ENCODE measurements at regions not wholly inside any gene's neighbourhood (a gene's known extent, or its start where the extent isn't known, plus 50 kb on each side); places are given as distances from the start of the nearest gene placed in this dataset.

DNA sequence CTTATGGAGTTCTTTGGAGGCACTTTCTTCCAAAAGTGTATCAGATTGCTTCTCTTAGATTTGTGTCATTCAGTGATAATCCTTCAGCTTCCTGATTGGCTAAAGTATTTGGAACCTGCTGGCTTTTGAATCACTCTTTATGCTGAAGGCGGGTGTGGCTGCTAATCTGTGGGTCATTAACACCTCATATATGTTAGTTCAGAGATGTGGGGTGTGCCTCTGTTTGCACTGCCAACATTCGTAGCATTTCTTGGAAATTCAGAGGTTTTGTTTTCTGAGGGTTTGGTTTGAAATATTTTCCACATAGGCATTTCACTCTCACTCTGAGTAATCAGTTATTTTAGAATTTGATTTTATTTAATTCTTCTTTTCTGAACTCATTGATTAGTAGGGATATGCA is 1604.4 kb upstream of the ACVR2A start:
- DNase-seq, result peak; percentile 8 to 60

GRCh38 chr2:146239392-146240135 is 1605.3 kb upstream of the ACVR2A start:
- DNase-seq, result no peak

- DNase-seq, result no peak
These were observed 1606.4 kb upstream of the ACVR2A start for GRCh38 chr2:146238254-146238966.

GRCh38 chr2:146235158-146235557 is 1609.7 kb upstream of the ACVR2A start:
- no peak for DNase-seq

GRCh38 chr2:146229508-146230155 is 1615.2 kb upstream of the ACVR2A start:
- DNase-seq, result no peak

- no peak for DNase-seq
These were observed 1616.3 kb upstream of the ACVR2A start for GRCh38 chr2:146228466-146229058.

DNA sequence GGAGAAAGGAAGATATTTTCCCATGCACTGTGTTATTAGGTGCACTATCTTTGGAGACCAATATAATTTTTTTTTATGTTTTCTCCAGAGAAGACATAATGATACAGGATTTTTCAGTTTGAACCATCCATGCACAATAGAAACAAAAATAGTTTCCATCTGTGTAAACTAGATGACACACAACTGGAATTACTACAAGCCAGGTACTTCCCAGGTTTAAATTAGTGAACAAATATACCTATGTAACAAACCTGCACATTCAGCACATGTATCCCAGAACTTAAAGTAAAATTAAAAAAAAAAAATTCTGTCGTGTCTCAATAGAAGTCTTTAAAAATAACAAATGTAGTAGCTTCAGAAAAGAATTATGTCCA is 1616.8 kb upstream of the ACVR2A start:
- DNase-seq, result no peak

DNA sequence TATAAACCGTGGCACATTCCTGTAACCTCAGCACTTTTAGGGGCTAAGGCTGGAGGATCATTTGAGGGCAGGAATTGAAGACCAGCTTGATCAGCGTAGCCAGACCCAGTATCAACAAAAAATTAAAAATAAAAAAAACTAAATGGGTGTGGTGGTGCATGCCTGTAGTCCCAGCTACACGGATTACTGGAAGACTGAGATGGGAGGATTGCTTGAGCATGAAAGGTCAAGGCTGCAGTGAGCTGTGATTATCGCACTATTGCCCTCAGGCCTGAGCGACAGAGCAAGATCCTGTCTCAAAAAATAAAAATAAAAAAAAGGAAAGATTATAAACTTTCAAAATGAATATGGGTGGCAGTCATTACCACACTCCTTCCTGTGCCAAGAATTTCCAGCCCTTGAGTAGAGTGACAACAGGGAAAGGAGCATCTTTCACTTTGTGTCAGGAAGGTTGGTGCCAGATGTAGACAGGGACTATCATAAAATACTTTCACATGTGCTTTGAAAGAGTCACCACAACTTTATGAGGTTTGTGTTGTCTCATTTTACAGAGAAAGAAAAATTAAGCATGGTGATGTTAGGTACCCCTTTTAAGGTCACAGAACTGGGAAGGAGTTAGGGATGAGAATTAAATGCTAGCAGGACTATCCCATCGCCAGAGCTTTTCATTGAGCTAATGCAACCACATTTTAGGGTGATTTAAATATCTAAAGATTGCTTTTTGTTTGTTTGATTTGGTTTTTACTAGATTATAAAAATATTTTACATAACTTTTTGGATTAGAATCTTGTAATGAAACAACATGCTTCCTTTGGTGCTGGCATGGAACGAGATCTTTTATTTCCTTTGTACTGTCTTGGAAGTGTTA is 1617.4 kb upstream of the ACVR2A start:
- no peak for DNase-seq

DNA sequence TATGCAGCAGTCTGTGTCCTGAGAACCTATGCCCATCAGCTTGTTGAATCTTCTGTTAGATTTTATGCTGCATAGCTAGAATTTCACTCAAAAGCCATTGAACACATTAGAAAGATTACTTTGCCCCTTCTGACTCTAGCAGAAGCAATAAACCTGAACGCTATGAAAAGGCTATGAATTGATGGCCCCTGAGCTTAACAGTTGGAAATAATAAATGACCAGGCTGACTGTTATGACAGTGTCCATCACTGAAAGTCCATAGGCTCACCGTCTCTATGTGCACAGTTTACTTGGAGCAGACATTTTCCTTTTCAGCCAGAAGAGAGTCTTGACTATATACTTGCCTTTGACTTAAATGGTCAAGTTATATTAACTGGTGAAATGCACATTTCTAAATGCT is 1618.8 kb upstream of the ACVR2A start:
- no peak for DNase-seq

DNA sequence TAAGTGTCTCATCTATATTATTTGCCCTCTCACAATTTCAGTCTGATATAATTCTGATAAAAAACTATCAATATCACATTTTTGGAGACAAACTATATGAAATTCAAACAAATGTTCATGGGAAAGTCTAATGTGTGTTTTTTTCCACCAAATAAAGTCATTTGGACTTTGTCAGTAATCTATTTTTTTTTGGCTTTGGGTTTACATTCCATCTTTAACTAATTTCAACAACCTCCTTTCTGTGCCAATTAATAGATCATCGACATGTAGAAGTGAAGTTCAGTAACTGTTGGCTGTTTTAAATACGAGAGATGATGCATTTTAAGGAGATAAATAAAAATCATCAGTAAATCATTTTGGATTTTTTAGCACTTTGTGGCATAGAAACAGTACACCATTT is 1623.0 kb upstream of the ACVR2A start:
- DNase-seq, result no peak

DNA sequence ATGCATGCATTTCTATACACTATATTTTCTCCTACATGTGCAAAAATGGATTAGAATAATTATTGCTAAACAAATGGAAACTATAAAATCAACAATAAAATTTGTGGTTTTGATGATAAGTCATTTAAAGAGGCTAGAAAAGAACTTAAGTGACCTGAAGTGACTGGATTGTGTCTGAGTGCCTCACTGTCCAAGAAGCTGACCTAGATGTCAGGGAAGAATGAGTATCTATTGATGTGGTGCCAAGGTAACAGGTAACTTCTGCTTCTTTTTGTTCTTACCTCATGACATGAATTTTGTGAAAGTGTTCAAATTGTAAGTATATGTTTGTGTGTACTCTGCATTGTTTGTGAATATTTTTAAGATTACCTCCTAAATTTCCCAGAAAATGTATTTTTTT is 1623.9 kb upstream of the ACVR2A start:
- DNase-seq, result no peak

GRCh38 chr2:146214394-146214929 is 1630.4 kb upstream of the ACVR2A start:
- DNase-seq, result no peak

DNA sequence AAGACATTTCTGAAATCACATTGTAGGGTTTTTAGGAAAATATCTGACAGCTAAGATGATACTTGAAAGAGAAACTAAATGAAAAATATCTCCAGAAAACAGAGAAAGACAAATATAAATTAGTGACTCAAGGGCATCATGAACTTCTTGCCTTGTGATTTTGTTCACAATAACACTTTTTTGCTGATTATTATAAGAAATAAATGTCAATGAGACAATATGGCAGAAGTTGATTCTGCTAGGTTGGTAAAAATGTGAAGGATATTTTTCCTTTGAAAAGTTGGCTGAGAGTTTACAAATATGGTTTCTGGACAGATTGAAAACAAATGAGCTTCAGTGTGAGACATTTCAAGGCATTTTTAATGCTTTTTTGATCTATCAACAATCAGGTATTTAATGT is 1631.2 kb upstream of the ACVR2A start:
- DNase-seq, result no peak

- no peak for DNase-seq
These were observed 1632.2 kb upstream of the ACVR2A start for GRCh38 chr2:146212602-146213001.

DNA sequence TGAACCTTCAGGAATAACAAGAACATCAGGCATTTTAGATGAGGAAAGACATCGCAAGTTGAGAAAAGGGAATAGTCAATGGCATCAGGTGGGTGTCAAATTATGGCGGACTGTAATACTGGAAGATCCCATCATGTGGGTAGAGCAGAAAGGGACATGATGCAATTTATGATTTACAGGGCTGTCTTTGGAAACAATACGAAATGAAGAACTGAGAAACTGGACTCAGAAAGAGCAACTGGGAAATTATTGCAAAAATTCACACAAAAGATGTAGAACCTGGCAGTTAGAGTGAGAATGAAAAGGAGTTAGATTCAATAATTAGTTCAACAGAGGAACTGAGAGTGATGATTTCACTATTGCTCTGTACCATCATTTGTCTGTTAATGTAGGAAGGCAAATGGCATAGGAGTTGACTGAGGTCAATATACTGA is 1635.0 kb upstream of the ACVR2A start:
- no peak for DNase-seq

- no peak for DNase-seq
These were observed 1636.9 kb upstream of the ACVR2A start for GRCh38 chr2:146207901-146208300.

GRCh38 chr2:146207417-146207816 is 1637.4 kb upstream of the ACVR2A start:
- no peak for DNase-seq

DNA sequence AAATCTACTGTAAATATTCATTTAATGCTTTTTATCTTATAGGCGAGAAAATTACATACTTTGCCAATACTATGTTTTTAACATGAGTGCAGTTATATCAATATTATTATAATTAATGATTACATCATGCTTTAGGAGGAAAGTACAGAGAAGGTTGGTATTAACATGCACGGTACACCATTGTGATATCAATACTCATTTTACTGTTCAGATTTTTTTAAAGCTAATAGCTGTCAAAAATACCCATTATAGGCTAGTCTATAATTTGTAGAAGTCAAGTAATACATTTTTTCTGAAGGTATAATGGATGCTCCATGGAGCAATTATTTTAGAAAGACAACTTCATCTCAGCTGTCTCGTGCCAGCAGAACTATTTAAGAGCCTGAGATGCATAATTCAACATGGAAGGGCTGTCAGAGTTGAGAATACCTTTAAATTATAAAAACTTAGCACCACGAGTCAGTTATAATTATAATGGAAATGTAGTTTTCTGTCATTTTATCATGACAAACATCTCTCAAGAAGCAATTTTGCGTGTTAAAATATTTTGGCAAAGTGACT is 1641.7 kb upstream of the ACVR2A start:
- DNase-seq, result no peak

DNA sequence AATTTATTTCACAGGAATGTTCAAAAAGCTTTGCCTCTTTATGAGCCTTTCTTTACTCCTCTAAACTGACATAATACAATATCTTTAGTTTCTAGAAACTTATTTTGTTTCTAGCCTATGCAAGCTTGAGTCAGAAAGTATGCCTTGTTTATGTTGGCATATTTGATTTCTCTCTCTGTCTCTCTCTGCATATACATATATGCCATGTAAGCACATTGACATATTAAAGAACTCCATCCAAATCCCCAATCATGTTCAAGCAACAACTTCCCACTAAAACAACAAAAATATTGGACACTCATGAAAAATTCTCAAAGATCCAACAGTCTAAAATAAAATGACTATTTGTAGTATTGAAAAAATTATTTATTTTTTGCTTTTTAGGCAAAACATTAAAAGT is 1651.2 kb upstream of the ACVR2A start:
- no peak for DNase-seq

GRCh38 chr2:146189541-146189940 is 1655.3 kb upstream of the ACVR2A start:
- DNase-seq, result peak; percentile 72 to 93

DNA sequence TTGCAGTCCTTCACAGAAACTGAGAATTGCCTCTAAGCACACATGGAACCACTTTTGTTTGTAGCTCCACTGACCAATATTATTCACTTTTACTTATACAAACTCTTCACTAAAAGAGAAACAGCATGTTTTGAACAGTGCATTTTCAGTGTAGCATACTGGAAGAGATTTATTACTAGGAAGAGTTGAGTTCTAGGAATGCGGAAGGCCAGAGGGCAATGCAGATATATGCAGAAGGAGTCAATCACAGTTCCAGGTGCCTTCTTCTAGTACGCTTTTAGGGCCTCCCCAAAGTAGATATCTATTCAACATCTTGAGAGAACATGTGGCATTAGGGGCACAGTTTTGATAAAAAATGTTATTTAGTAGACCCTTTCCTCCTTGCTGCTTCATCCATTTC is 1654.0 kb upstream of the ZEB2 start:
- DNase-seq, result no peak

- no peak for DNase-seq
These were observed 1641.5 kb upstream of the ZEB2 start for GRCh38 chr2:146161256-146161882.
